ENCODE measurements at regions not wholly inside any gene's neighbourhood (a gene's known extent, or its start where the extent isn't known, plus 50 kb on each side); places are given as distances from the start of the nearest gene placed in this dataset.
"Not testable (repeated sequence)": the region's sequence is repeated elsewhere in the genome, so short reads cannot be mapped to it uniquely, and the experiment has no call there.

GRCh38 chr12:75648856-75649255 lies 137.4 kb upstream of the KRR1 start:
- no peak for TF ChIP-seq CTCF (conservative IDR thresholded peaks at IDR 0.05; ENCODE audit: low read depth)
- ChIA-PET POLR2A (ENCODE audit: low non-redundant PET) (no interaction called here), CTCF (no interaction called here)
- H3K27ac ChIP-seq, result no peak overlapping the region
- no peak for DNase-seq (ENCODE audit: low spot score)

- no peak for TF ChIP-seq CTCF (conservative IDR thresholded peaks at IDR 0.05; ENCODE audit: low read depth)
- no peak for DNase-seq (ENCODE audit: low spot score)
- CTCF ChIA-PET, result interaction anchor here (0.6 kb wide), 1 partner anchor 71 kb away, joined by 6 read pairs; no protein-coding TSS in a partner anchor
- H3K27ac ChIP-seq, result no peak overlapping the region
- POLR2A ChIA-PET (ENCODE audit: low non-redundant PET), result no interaction called here
Observed at GRCh38 chr12:75646329-75647210, 135.2 kb upstream of the KRR1 start.

GRCh38 chr12:75644472-75645072 lies 133.2 kb upstream of the KRR1 start:
- no peak overlapping the region for H3K27ac ChIP-seq
- no peak for TF ChIP-seq CTCF (conservative IDR thresholded peaks at IDR 0.05; ENCODE audit: low read depth)
- ChIA-PET CTCF (no interaction called here), POLR2A (ENCODE audit: low non-redundant PET) (no interaction called here)
- no peak for DNase-seq (ENCODE audit: low spot score)

DNA sequence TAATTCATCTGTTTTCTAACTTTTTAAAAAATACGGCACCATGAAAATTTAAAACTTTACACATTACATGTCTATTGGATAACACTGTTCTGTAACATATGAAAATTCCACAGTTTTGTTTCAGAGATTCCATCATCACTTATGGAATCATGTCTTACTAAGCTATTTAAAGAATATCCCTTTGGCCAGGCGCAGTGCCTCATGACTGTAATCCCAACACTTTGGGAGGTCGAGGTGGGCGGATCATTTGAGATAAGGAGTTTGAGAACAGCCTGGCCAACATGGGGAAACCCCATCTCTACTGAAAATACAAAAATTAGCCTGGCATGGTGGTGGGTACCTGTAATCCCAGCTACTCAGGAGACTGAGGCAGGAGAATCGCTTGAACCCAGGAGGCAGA lies 131.7 kb upstream of the KRR1 start:
- CTCF ChIA-PET, result interaction anchor here (1.2 kb wide), 1 partner anchor 16 kb away, joined by 3 read pairs; no protein-coding TSS in a partner anchor
- DNase-seq (ENCODE audit: low spot score); POLR2A ChIA-PET (ENCODE audit: low non-redundant PET); H3K27ac ChIP-seq: not testable (repeated sequence)

- H3K27ac ChIP-seq, result no peak overlapping the region
- ChIA-PET CTCF (interaction anchor here (0.7 to 1.2 kb wide), 2 partner anchors 17 to 393 kb away, joined by 3 read pairs; no protein-coding TSS in a partner anchor), POLR2A (ENCODE audit: low non-redundant PET) (no interaction called here)
- TF ChIP-seq CTCF (conservative IDR thresholded peaks at IDR 0.05; ENCODE audit: low read depth), result no peak
- DNase-seq (ENCODE audit: low spot score), result no peak
Observed at GRCh38 chr12:75642226-75642625, 130.8 kb upstream of the KRR1 start.

DNA sequence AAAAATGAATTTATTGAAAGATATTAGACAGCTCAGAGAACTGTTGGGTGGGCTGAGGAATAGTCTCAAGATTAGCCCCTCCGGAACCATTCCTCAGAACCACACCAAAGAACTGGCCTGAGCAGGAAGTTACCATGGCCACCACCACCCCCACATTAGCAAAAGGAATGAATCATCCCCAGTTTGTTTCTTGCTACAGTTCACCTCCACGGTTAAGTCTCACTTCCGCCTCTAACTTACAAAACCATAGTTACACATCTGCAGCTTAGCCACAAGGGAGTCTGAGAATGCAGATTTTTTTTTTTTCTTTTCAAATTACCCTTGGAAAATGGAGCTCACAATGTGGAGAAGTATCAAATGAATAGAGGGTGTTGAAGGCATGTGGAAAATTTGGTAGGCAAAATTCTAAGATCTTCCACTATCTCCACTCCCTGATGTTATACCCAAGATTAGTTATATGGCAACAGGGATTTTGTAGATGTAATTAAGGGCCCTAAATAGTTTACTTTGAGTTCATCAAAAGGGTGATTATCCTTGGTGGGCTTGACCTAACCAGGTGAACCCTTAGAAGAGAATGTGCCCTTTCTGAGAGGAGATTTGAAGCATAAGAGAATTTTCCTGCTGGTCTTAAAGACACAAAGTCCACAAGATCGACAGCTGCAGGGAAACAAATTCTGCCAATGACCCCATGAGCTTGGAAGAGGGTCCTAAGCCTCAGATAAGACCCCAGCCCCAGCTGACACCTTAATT lies 129.8 kb upstream of the KRR1 start:
- no peak overlapping the region for H3K27ac ChIP-seq
- ChIA-PET CTCF (no interaction called here), POLR2A (ENCODE audit: low non-redundant PET) (no interaction called here)
- TF ChIP-seq CTCF (conservative IDR thresholded peaks at IDR 0.05; ENCODE audit: low read depth), result no peak
- peak; percentile 71 for DNase-seq (ENCODE audit: low spot score)

Data from RWPE1 (cell line).